ENCODE measurements at regions not wholly inside any gene's neighbourhood (a gene's known extent, or its start where the extent isn't known, plus 50 kb on each side); places are given as distances from the start of the nearest gene placed in this dataset.

DNA sequence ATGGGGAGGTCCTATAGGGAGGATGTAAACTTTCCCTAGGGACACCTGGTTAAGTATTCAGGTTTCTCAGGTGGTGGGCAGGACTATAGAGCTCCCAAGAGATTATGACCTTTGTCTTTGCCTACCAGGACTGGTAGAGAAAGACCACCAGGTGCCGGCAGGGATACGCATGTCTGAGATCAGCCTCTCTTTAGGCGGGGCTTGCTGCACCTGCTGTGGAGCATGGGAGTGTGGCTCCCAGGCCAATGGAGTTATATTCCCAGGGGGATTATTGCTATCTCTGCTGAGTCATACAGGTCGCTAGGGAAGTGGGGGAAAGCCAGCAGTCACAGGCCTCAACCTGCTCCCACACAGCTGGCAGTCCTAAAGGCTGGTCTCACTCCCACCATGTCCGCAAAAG, 280.5 kb upstream of the MMS22L start:
- no peak for DNase-seq
- intact Hi-C loops (cut with DNase I), result no loop called here

DNA sequence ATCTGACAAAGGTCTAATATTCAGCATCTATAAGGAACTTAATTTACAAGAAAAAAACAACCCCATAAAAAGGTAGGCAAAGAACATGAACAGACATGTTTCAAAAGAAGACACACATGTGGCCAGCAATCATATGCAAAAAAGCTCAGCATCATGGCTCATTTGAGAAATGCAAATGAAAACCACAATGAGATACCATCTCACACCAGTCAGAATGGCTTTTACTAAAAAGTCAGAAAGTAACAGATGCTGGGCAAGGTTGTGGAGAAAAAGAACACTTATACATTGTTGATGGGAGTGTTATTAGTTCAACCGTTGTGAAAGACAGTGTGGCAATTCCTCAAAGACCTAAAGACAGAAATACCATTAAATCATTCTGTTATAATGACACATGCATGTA, 289.9 kb upstream of the MMS22L start:
- Histone ChIP-seq H3K9me3 (no peaks in the 10 kb centered on the region), H3K4me3 (no peak overlapping the region), H3K4me1 (no peaks in the 10 kb centered on the region), H3K27me3 (ENCODE audit: low read depth) (no peaks in the 10 kb centered on the region), H3K27ac (no peak overlapping the region), H3K36me3 (no peaks in the 10 kb centered on the region)
- ATAC-seq (no peak), DNase-seq (no peak)
- TF ChIP-seq, protein P1, sequence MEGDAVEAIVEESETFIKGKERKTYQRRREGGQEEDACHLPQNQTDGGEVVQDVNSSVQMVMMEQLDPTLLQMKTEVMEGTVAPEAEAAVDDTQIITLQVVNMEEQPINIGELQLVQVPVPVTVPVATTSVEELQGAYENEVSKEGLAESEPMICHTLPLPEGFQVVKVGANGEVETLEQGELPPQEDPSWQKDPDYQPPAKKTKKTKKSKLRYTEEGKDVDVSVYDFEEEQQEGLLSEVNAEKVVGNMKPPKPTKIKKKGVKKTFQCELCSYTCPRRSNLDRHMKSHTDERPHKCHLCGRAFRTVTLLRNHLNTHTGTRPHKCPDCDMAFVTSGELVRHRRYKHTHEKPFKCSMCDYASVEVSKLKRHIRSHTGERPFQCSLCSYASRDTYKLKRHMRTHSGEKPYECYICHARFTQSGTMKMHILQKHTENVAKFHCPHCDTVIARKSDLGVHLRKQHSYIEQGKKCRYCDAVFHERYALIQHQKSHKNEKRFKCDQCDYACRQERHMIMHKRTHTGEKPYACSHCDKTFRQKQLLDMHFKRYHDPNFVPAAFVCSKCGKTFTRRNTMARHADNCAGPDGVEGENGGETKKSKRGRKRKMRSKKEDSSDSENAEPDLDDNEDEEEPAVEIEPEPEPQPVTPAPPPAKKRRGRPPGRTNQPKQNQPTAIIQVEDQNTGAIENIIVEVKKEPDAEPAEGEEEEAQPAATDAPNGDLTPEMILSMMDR (IDR thresholded peaks at IDR 0.05), result no peak
- intact Hi-C loops (cut with DNase I), result no loop called here

More for the DNA sequence above, 280.5 kb upstream of the MMS22L start:
- H3K36me3 ChIP-seq, result no peaks in the 10 kb centered on the region
- H3K27ac ChIP-seq, result no peak overlapping the region
- no peaks in the 10 kb centered on the region for H3K27me3 ChIP-seq (ENCODE audit: low read depth)
- ATAC-seq, result no peak
- no peaks in the 10 kb centered on the region for H3K9me3 ChIP-seq
- TF ChIP-seq, protein P1 (IDR thresholded peaks at IDR 0.05), result no peak
- no peak overlapping the region for H3K4me3 ChIP-seq
- no peaks in the 10 kb centered on the region for H3K4me1 ChIP-seq

DNA sequence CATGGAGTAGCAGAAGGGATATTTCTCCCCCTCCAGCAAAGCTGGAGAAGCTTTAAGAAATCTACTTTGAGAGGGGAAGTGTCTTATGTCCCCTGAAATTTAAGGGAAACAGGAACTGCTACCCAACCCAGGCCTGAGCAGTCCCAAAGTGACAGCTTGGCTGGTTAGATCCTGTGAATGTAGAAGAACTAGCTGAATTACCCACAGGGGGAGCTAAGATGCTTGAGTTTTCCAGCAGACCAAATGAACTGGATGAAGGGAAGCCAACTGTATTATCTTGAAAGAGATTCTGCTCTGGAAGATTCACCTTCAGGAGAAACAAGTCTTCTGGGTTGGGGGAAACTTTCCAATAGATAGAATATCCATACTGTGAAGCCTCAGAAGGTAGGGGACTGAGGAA, 303.3 kb upstream of the MMS22L start:
- DNase-seq (no peak), ATAC-seq (no peak)
- intact Hi-C loops (cut with DNase I), result no loop called here

DNA sequence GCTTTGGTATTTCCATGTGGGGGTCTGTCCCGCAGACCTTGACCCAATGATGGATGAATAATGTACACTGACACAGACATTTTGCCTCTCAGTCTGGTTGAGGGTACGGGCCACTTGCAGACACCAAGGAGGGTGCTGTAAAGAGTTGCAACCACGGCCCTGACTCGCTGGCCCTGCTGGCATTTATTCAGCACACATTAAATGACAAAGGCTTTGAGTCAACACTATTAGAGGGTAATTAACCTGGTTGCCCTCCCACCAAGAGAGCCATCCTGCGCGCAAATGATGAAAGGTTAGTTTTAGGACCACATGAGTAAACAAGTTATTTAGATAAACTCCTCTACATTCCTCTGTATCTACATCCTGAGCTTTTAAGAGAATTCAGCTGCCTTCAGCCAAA, 308.9 kb upstream of the MMS22L start:
- H3K9me3 ChIP-seq, result no peaks in the 10 kb centered on the region
- intact Hi-C loops (cut with DNase I), result no loop called here
- no peak overlapping the region for H3K4me3 ChIP-seq
- TF ChIP-seq, protein P1 (IDR thresholded peaks at IDR 0.05), result no peak
- DNase-seq (no peak), ATAC-seq (no peak)
- H3K27me3 ChIP-seq (ENCODE audit: low read depth), result no peaks in the 10 kb centered on the region
- H3K27ac ChIP-seq, result no peak overlapping the region
- no peaks in the 10 kb centered on the region for H3K4me1 ChIP-seq
- H3K36me3 ChIP-seq, result no peaks in the 10 kb centered on the region

More for the DNA sequence above, 303.3 kb upstream of the MMS22L start:
- no peaks in the 10 kb centered on the region for H3K36me3 ChIP-seq
- no peaks in the 10 kb centered on the region for H3K4me1 ChIP-seq
- H3K27ac ChIP-seq, result no peak overlapping the region
- no peak overlapping the region for H3K4me3 ChIP-seq
- H3K9me3 ChIP-seq, result no peaks in the 10 kb centered on the region
- H3K27me3 ChIP-seq (ENCODE audit: low read depth), result no peaks in the 10 kb centered on the region
- TF ChIP-seq, protein P1 (IDR thresholded peaks at IDR 0.05), result no peak

DNA sequence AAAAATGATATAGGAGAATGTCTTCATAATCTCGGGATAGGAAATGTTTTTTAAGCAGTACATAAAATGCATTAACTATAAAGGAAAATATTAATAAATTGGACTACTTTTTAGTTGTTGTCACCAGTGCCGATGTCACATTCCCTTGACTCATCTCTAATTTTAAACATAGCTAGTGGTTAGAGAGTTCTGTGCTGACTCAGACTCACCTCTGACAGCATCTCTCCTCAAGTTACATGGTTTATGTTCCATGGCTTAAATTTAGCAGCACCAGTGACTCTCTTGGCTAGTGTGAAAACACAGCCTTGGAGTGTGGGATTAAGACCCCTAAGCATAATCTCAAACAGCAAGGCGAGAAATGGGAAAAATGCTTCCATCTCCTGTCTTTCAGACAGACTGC, 311.8 kb upstream of the MMS22L start:
- no peaks in the 10 kb centered on the region for H3K4me1 ChIP-seq
- H3K27ac ChIP-seq, result no peak overlapping the region
- intact Hi-C loops (cut with DNase I), result no loop called here
- no peaks in the 10 kb centered on the region for H3K27me3 ChIP-seq (ENCODE audit: low read depth)
- ATAC-seq (no peak), DNase-seq (no peak)
- TF ChIP-seq, protein P1 (IDR thresholded peaks at IDR 0.05), result no peak
- H3K4me3 ChIP-seq, result no peak overlapping the region
- H3K36me3 ChIP-seq, result no peaks in the 10 kb centered on the region
- H3K9me3 ChIP-seq, result no peaks in the 10 kb centered on the region

DNA sequence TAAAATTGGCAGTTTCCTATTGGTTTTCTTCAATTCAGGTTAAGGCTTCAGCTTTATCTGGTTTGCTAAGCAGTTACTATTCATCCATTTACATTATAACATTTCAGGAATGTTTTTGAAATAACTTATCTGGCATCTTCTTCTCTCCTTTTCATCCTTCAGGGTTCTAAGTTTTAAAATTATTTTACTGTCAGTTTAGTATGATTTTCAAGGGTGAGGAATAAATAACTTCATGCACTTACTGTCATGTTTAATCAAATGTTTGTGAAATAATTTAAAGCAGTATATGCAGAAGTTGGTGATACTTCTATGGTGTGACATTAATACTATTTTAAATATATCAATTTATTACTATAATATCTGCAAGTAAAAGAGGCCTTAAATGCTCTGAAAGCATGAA, 338.1 kb upstream of the MMS22L start:
- no peaks in the 10 kb centered on the region for H3K9me3 ChIP-seq
- ATAC-seq (no peak), DNase-seq (no peak)
- TF ChIP-seq, protein P1 (IDR thresholded peaks at IDR 0.05), result no peak
- no peak overlapping the region for H3K4me3 ChIP-seq
- no peaks in the 10 kb centered on the region for H3K4me1 ChIP-seq
- no peaks in the 10 kb centered on the region for H3K27me3 ChIP-seq (ENCODE audit: low read depth)
- no peaks in the 10 kb centered on the region for H3K36me3 ChIP-seq
- H3K27ac ChIP-seq, result no peak overlapping the region
- intact Hi-C loops (cut with DNase I), result no loop called here
